ENCODE measurements at regions not wholly inside any gene's neighbourhood (a gene's known extent, or its start where the extent isn't known, plus 50 kb on each side); places are given as distances from the start of the nearest gene placed in this dataset.

- no peak overlapping the region for H3K27ac ChIP-seq
- TF ChIP-seq CTCF (conservative IDR thresholded peaks at IDR 0.05): no peak
These were observed 128.9 kb upstream of the HS6ST1 start for GRCh38 chr2:128447538-128447995.

GRCh38 chr2:128448331-128449225 lies 129.9 kb upstream of the HS6ST1 start:
- TF ChIP-seq CTCF (conservative IDR thresholded peaks at IDR 0.05): no peak
- no peak overlapping the region for H3K27ac ChIP-seq

GRCh38 chr2:128449226-128450061 lies 130.8 kb upstream of the HS6ST1 start:
- no peak for TF ChIP-seq CTCF (conservative IDR thresholded peaks at IDR 0.05)

GRCh38 chr2:128450211-128451024 lies 131.8 kb upstream of the HS6ST1 start:
- TF ChIP-seq CTCF (conservative IDR thresholded peaks at IDR 0.05): no peak
- H3K27ac ChIP-seq: no peak overlapping the region

More at GRCh38 chr2:128449226-128450061, 130.8 kb upstream of the HS6ST1 start:
- H3K27ac ChIP-seq: no peak overlapping the region

GRCh38 chr2:128451084-128452023 lies 132.7 kb upstream of the HS6ST1 start:
- TF ChIP-seq CTCF (conservative IDR thresholded peaks at IDR 0.05): no peak
- H3K27ac ChIP-seq: no peak overlapping the region

GRCh38 chr2:128452024-128452411 lies 133.3 kb upstream of the HS6ST1 start:
- TF ChIP-seq CTCF (conservative IDR thresholded peaks at IDR 0.05): no peak
- no peak overlapping the region for H3K27ac ChIP-seq

All from VCaP (cell line).